ENCODE measurements at regions not wholly inside any gene's neighbourhood (a gene's known extent, or its start where the extent isn't known, plus 50 kb on each side); places are given as distances from the start of the nearest gene placed in this dataset.

DNA sequence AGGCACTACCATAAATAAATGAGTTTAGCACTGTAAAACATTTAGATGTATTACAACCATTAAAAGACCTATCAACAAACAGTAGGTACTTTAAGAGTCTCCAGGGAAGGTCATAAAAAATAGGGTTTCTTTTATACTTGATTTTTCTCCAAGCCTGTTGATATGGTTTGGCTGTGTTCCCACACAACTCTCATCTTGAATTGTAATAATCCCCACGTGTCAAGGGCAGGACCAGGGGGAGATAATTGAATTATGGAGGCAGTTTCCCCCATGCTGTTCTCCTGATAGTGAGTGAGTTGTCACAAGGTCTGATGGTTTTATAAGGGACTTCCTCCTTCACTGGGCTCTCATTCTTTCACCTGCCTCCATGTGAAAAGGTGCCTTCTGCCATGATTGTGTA is 468.9 kb upstream of the UBE2E2 start:
- TF ChIP-seq, protein P1, sequence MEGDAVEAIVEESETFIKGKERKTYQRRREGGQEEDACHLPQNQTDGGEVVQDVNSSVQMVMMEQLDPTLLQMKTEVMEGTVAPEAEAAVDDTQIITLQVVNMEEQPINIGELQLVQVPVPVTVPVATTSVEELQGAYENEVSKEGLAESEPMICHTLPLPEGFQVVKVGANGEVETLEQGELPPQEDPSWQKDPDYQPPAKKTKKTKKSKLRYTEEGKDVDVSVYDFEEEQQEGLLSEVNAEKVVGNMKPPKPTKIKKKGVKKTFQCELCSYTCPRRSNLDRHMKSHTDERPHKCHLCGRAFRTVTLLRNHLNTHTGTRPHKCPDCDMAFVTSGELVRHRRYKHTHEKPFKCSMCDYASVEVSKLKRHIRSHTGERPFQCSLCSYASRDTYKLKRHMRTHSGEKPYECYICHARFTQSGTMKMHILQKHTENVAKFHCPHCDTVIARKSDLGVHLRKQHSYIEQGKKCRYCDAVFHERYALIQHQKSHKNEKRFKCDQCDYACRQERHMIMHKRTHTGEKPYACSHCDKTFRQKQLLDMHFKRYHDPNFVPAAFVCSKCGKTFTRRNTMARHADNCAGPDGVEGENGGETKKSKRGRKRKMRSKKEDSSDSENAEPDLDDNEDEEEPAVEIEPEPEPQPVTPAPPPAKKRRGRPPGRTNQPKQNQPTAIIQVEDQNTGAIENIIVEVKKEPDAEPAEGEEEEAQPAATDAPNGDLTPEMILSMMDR (IDR thresholded peaks at IDR 0.05; ENCODE audit: insufficient read depth, low read length, poor library complexity, severe bottlenecking), result no peak
- no peak for TF ChIP-seq EZH2phosphoT487 (conservative IDR thresholded peaks at IDR 0.05; ENCODE audit: low read length)
